GM18951 (cell line): ENCODE measurements at regions not wholly inside any gene's neighbourhood (a gene's known extent, or its start where the extent isn't known, plus 50 kb on each side); places are given as distances from the start of the nearest gene placed in this dataset.

Experiments used
- POLR2A ChIP-seq: IDR thresholded peaks from 4 replicates; pipeline ENCODE4 v1.6.1; 2011; ENCODE audit warnings: mild to moderate bottlenecking; ENCODE audit not compliant: insufficient read length, insufficient read depth; ENCODE audit errors: extremely low read depth
- in situ Hi-C: fragments of 300-500 bp; cut with MboI; formaldehyde crosslinking; loops from one replicate; pipeline ENCODE4 v1.12.0; 2022; ENCODE audit warnings: low sequenced_read_pairs, mixed read lengths, inconsistent platforms; ENCODE audit not compliant: unreplicated experiment

- TF ChIP-seq POLR2A = no peak
- in situ Hi-C loops = no loop called here
Observed at GRCh38 chr6:43850314-43851203, 80.5 kb downstream of the VEGFA start.

GRCh38 chr6:43849844-43850243 lies 79.8 kb downstream of the VEGFA start:
- in situ Hi-C loops = no loop called here
- TF ChIP-seq POLR2A = no peak

GRCh38 chr6:43848671-43849391 lies 78.8 kb downstream of the VEGFA start:
- TF ChIP-seq POLR2A = no peak
- in situ Hi-C loops = no loop called here

- TF ChIP-seq POLR2A = no peak
- in situ Hi-C loops = no loop called here
Observed at GRCh38 chr6:43847741-43848630, 78.0 kb downstream of the VEGFA start.

GRCh38 chr6:43846556-43846955 lies 76.5 kb downstream of the VEGFA start:
- in situ Hi-C loops = no loop called here
- TF ChIP-seq POLR2A = no peak

- in situ Hi-C loops = no loop called here
- TF ChIP-seq POLR2A = no peak
Observed at GRCh38 chr6:43845646-43846045, 75.6 kb downstream of the VEGFA start.

GRCh38 chr6:43843669-43844171 lies 73.7 kb downstream of the VEGFA start:
- no peak for TF ChIP-seq POLR2A
- in situ Hi-C loops = no loop called here

- TF ChIP-seq POLR2A = no peak
- in situ Hi-C loops = no loop called here
Observed at GRCh38 chr6:43843097-43843645, 73.2 kb downstream of the VEGFA start.

- in situ Hi-C loops = no loop called here
- TF ChIP-seq POLR2A = no peak
Observed at GRCh38 chr6:43842231-43842794, 72.3 kb downstream of the VEGFA start.

GRCh38 chr6:43840490-43841218 lies 70.6 kb downstream of the VEGFA start:
- no peak for TF ChIP-seq POLR2A
- in situ Hi-C loops = no loop called here

- in situ Hi-C loops = no loop called here
- no peak for TF ChIP-seq POLR2A
Observed at GRCh38 chr6:43838276-43839036, 68.4 kb downstream of the VEGFA start.
